A549 (cell line): ENCODE measurements at regions not wholly inside any gene's neighbourhood (a gene's known extent, or its start where the extent isn't known, plus 50 kb on each side); places are given as distances from the start of the nearest gene placed in this dataset.

ENCODE experiments used
- EHMT2 ChIP-seq: fragments of 200-600 bp; sonication (generic); IDR thresholded peaks from 2 replicates; pipeline ENCODE4 v1.6.1; 2016; ENCODE audit warnings: antibody characterized with exemption, low read depth, mild to moderate bottlenecking, moderate library complexity
- ESRRA ChIP-seq: fragments of 150-350 bp; IDR thresholded peaks from 2 replicates; pipeline ENCODE4 v1.6.1; 2014; ENCODE audit warnings: mild to moderate bottlenecking, low read length, borderline replicate concordance
- POLR2A ChIP-seq: IDR thresholded peaks from 2 replicates; pipeline ENCODE4 v1.6.1; 2012; ENCODE audit warnings: mild to moderate bottlenecking, low read length
- SMC3 ChIP-seq: fragments of >200 bp; sonication (Bioruptor Twin); formaldehyde crosslinking; IDR thresholded peaks from 3 replicates; pipeline ENCODE4 v1.6.1; 2018; ENCODE audit warnings: inconsistent platforms
- TF ChIP-seq, protein P1 (sequence below): fragments of 450-650 bp; IDR thresholded peaks from 2 replicates; pipeline ENCODE4 v1.6.1; 2014; ENCODE audit warnings: antibody characterized with exemption
- TF ChIP-seq, protein P2 (sequence below): fragments of >200 bp; sonication (Bioruptor Twin); formaldehyde crosslinking; IDR thresholded peaks from 3 replicates; pipeline ENCODE4 v1.5.1; 2016
- TF ChIP-seq, protein P3 (sequence below): fragments of >200 bp; sonication (Bioruptor Twin); formaldehyde crosslinking; IDR thresholded peaks from 3 replicates; pipeline ENCODE4 v1.6.1; 2016
- TF ChIP-seq, protein P4 (sequence below): IDR thresholded peaks from 2 replicates; pipeline ENCODE4 v1.6.1; 2012

DNA sequence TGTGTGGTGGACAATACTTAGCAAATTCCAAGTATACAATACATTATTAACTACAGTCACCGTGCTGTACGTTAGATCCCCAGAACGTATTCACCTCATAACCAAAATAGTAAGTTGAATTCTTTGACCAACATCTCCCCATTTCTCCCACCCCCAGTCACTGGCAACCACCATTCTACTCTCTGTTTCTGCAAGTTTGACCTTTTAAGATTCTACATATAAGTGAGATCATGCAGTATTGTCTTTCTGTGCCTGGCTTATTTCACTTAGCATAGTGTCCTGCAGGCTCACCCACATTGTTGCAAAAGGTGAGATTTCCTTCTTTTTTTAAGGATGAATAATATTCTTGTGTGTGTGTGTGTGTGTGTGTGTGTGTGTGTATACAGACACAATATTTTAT lies 59.1 kb downstream of the IRAG1 start:
- TF ChIP-seq, protein P1, sequence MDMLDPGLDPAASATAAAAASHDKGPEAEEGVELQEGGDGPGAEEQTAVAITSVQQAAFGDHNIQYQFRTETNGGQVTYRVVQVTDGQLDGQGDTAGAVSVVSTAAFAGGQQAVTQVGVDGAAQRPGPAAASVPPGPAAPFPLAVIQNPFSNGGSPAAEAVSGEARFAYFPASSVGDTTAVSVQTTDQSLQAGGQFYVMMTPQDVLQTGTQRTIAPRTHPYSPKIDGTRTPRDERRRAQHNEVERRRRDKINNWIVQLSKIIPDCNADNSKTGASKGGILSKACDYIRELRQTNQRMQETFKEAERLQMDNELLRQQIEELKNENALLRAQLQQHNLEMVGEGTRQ = no peak
- TF ChIP-seq, protein P2, sequence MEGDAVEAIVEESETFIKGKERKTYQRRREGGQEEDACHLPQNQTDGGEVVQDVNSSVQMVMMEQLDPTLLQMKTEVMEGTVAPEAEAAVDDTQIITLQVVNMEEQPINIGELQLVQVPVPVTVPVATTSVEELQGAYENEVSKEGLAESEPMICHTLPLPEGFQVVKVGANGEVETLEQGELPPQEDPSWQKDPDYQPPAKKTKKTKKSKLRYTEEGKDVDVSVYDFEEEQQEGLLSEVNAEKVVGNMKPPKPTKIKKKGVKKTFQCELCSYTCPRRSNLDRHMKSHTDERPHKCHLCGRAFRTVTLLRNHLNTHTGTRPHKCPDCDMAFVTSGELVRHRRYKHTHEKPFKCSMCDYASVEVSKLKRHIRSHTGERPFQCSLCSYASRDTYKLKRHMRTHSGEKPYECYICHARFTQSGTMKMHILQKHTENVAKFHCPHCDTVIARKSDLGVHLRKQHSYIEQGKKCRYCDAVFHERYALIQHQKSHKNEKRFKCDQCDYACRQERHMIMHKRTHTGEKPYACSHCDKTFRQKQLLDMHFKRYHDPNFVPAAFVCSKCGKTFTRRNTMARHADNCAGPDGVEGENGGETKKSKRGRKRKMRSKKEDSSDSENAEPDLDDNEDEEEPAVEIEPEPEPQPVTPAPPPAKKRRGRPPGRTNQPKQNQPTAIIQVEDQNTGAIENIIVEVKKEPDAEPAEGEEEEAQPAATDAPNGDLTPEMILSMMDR = no peak
- TF ChIP-seq ESRRA = no peak
- TF ChIP-seq POLR2A = no peak
- no peak for TF ChIP-seq EHMT2
- TF ChIP-seq, protein P3, sequence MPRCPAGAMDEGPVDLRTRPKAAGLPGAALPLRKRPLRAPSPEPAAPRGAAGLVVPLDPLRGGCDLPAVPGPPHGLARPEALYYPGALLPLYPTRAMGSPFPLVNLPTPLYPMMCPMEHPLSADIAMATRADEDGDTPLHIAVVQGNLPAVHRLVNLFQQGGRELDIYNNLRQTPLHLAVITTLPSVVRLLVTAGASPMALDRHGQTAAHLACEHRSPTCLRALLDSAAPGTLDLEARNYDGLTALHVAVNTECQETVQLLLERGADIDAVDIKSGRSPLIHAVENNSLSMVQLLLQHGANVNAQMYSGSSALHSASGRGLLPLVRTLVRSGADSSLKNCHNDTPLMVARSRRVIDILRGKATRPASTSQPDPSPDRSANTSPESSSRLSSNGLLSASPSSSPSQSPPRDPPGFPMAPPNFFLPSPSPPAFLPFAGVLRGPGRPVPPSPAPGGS = no peak
- no peak for TF ChIP-seq SMC3
- TF ChIP-seq, protein P4, sequence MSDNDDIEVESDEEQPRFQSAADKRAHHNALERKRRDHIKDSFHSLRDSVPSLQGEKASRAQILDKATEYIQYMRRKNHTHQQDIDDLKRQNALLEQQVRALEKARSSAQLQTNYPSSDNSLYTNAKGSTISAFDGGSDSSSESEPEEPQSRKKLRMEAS = no peak
